HepG2 (cell line): ENCODE measurements at regions not wholly inside any gene's neighbourhood (a gene's known extent, or its start where the extent isn't known, plus 50 kb on each side); places are given as distances from the start of the nearest gene placed in this dataset.

Source experiments
- BHLHE40 ChIP-seq: IDR thresholded peaks from 2 replicates; pipeline ENCODE4 v1.6.1; 2011; ENCODE audit warnings: low read length, improper control_type of control experiment
- PHB2 ChIP-seq: fragments of 450-650 bp; IDR thresholded peaks from 2 replicates; pipeline ENCODE4 v1.6.1; 2018; ENCODE audit not compliant: partially characterized antibody
- SMAD3 ChIP-seq: sonication (generic); formaldehyde crosslinking; IDR thresholded peaks from 2 replicates; pipeline ENCODE4 v1.4.0; 2020; ENCODE audit warnings: missing genetic modification reagents
- SP5 ChIP-seq: IDR thresholded peaks from 2 replicates; pipeline ENCODE4 v1.6.1; 2016; ENCODE audit warnings: low read depth, borderline replicate concordance
- TCF7 ChIP-seq: sonication (generic); IDR thresholded peaks from 2 replicates; pipeline ENCODE4 v1.6.1; 2016; ENCODE audit warnings: antibody characterized with exemption, low read depth
- ZNF335 ChIP-seq: sonication (generic); formaldehyde crosslinking; IDR thresholded peaks from 2 replicates; pipeline ENCODE4 v1.4.0; 2020; ENCODE audit warnings: missing genetic modification reagents
- ZNF350 ChIP-seq: sonication (generic); formaldehyde crosslinking; IDR thresholded peaks from 2 replicates; pipeline ENCODE4 v1.4.0; 2020; ENCODE audit warnings: mild to moderate bottlenecking, low read depth, missing genetic modification reagents, borderline replicate concordance
- ZSCAN25 ChIP-seq: sonication (generic); formaldehyde crosslinking; IDR thresholded peaks from 2 replicates; pipeline ENCODE4 v1.8.0; 2022; ENCODE audit warnings: mild to moderate bottlenecking, missing genetic modification reagents
- TF ChIP-seq, protein P1 (sequence below), 2 experiments: sonication (generic) in 1 of 2; formaldehyde crosslinking in 1 of 2; IDR thresholded peaks; 2 replicates each; pipeline versions ENCODE4 v1.6.1 to v1.9.0; 2014 to 2022; ENCODE audit warnings: antibody characterized with exemption in 1 of 2, borderline replicate concordance in 1 of 2, inconsistent platforms in 1 of 2, low read depth in 1 of 2, missing genetic modification reagents in 1 of 2
- TF ChIP-seq, protein P2 (sequence below), 2 experiments: sonication (generic) in 1 of 2; formaldehyde crosslinking in 1 of 2; IDR thresholded peaks; 2 replicates each; pipeline versions ENCODE4 v1.4.0 to v1.6.1; 2016 to 2020; ENCODE audit warnings: borderline replicate concordance in 1 of 2, low read depth in 1 of 2, mild to moderate bottlenecking in 1 of 2, missing genetic modification reagents in 1 of 2
- TF ChIP-seq, protein P3 (sequence below): IDR thresholded peaks from 2 replicates; pipeline ENCODE4 v1.6.1; 2016; ENCODE audit warnings: missing genetic modification reagents, missing compliant biosample characterization
- TF ChIP-seq, protein P4 (sequence below): sonication (generic); formaldehyde crosslinking; IDR thresholded peaks from 2 replicates; pipeline ENCODE4 v1.4.0; 2020; ENCODE audit warnings: missing genetic modification reagents
- TF ChIP-seq, protein P5 (sequence below): sonication (generic); formaldehyde crosslinking; IDR thresholded peaks from 2 replicates; pipeline ENCODE4 v1.8.1; 2023; ENCODE audit warnings: mild to moderate bottlenecking, inconsistent platforms, moderate library complexity, missing genetic modification reagents, borderline replicate concordance

DNA sequence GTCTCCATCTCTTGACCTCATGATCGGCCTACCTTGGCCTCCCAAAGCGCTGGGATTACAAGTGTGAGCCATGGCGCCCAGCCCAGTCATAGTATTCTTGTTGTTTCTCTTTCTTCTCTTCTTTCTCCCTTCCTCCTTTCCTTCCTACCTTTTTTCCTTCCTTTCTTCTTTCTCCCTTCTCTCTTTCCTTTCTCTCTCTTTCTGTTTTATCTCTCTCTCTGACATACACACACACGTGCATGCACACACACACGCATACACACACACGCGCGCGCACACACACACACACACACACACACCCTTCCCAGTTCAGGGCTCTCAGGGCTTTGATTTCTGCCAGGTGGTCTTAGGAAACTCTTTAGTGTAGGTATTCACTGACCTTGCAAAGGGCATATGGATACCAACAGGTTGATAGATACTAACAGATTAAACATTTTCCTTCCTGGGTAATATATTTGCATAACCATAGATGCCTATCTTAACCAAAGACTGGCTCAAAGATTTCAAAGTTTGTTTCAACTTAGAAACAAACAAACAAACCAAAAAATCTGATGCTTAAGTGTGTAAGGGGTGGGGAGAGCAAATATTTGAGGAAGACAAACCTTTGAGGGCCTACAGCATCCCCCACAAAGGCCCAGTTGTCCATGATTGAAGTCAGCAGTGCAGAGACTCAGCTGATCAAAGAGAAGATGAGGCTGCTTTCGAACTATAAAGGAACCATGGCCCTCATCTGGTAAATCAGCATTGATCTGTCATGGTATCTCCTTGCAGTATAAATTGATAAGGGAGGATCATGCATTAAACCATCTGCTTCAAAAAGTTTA is 288.2 kb upstream of the SEMA6A start (continued):
- TF ChIP-seq, protein P1, sequence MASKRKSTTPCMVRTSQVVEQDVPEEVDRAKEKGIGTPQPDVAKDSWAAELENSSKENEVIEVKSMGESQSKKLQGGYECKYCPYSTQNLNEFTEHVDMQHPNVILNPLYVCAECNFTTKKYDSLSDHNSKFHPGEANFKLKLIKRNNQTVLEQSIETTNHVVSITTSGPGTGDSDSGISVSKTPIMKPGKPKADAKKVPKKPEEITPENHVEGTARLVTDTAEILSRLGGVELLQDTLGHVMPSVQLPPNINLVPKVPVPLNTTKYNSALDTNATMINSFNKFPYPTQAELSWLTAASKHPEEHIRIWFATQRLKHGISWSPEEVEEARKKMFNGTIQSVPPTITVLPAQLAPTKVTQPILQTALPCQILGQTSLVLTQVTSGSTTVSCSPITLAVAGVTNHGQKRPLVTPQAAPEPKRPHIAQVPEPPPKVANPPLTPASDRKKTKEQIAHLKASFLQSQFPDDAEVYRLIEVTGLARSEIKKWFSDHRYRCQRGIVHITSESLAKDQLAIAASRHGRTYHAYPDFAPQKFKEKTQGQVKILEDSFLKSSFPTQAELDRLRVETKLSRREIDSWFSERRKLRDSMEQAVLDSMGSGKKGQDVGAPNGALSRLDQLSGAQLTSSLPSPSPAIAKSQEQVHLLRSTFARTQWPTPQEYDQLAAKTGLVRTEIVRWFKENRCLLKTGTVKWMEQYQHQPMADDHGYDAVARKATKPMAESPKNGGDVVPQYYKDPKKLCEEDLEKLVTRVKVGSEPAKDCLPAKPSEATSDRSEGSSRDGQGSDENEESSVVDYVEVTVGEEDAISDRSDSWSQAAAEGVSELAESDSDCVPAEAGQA (IDR thresholded peaks at IDR 0.05; ENCODE audit: low read depth), result no peak
- TF ChIP-seq, protein P1 (CRISPR knock-in tag; IDR thresholded peaks at IDR 0.05; ENCODE audit: borderline replicate concordance), result peak; percentile 53; the same call in 1 of the 2 replicates
- TF ChIP-seq SP5 (CRISPR knock-in tag), result peak; percentile 47; the same call in 1 of the 2 replicates
- TF ChIP-seq, protein P2, sequence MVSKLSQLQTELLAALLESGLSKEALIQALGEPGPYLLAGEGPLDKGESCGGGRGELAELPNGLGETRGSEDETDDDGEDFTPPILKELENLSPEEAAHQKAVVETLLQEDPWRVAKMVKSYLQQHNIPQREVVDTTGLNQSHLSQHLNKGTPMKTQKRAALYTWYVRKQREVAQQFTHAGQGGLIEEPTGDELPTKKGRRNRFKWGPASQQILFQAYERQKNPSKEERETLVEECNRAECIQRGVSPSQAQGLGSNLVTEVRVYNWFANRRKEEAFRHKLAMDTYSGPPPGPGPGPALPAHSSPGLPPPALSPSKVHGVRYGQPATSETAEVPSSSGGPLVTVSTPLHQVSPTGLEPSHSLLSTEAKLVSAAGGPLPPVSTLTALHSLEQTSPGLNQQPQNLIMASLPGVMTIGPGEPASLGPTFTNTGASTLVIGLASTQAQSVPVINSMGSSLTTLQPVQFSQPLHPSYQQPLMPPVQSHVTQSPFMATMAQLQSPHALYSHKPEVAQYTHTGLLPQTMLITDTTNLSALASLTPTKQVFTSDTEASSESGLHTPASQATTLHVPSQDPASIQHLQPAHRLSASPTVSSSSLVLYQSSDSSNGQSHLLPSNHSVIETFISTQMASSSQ (IDR thresholded peaks at IDR 0.05; ENCODE audit: low read depth), result peak; percentile 65
- TF ChIP-seq, protein P2 (CRISPR knock-in tag; IDR thresholded peaks at IDR 0.05; ENCODE audit: borderline replicate concordance), result peak; percentile 87; the same call in 1 of the 2 replicates
- TF ChIP-seq, protein P3, sequence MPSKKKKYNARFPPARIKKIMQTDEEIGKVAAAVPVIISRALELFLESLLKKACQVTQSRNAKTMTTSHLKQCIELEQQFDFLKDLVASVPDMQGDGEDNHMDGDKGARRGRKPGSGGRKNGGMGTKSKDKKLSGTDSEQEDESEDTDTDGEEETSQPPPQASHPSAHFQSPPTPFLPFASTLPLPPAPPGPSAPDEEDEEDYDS (CRISPR knock-in tag), result peak; percentile 65; the same call in 1 of the 2 replicates
- TF ChIP-seq ZNF335 (CRISPR knock-in tag), result no peak
- TF ChIP-seq, protein P4, sequence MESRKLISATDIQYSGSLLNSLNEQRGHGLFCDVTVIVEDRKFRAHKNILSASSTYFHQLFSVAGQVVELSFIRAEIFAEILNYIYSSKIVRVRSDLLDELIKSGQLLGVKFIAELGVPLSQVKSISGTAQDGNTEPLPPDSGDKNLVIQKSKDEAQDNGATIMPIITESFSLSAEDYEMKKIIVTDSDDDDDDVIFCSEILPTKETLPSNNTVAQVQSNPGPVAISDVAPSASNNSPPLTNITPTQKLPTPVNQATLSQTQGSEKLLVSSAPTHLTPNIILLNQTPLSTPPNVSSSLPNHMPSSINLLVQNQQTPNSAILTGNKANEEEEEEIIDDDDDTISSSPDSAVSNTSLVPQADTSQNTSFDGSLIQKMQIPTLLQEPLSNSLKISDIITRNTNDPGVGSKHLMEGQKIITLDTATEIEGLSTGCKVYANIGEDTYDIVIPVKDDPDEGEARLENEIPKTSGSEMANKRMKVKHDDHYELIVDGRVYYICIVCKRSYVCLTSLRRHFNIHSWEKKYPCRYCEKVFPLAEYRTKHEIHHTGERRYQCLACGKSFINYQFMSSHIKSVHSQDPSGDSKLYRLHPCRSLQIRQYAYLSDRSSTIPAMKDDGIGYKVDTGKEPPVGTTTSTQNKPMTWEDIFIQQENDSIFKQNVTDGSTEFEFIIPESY (CRISPR knock-in tag), result peak; percentile 63; the same call in 1 of the 2 replicates
- peak; percentile 58 for TF ChIP-seq BHLHE40
- no peak for TF ChIP-seq ZSCAN25
- TF ChIP-seq, protein P5, sequence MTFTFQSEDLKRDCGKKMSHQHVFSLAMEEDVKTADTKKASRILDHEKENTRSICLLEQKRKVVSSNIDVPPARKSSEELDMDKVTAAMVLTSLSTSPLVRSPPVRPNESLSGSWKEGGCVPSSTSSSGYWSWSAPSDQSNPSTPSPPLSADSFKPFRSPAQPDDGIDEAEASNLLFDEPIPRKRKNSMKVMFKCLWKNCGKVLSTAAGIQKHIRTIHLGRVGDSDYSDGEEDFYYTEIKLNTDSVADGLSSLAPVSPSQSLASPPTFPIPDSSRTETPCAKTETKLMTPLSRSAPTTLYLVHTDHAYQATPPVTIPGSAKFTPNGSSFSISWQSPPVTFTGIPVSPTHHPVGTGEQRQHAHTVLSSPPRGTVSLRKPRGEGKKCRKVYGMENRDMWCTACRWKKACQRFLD (CRISPR knock-in tag), result no peak
- TF ChIP-seq ZNF350 (CRISPR knock-in tag), result no peak
- TF ChIP-seq SMAD3 (CRISPR knock-in tag), result peak; percentile 69
- TF ChIP-seq TCF7, result peak; percentile 98
- TF ChIP-seq PHB2, result no peak
